BLaER1 (cell line): ENCODE measurements at regions not wholly inside any gene's neighbourhood (a gene's known extent, or its start where the extent isn't known, plus 50 kb on each side); places are given as distances from the start of the nearest gene placed in this dataset.

Experiments
- H3K27ac ChIP-seq: shearing (Covaris generic); formaldehyde crosslinking; 2 replicates; pipeline ENCODE4 v1.8.1; 2022
- H3K27me3 ChIP-seq: shearing (Covaris generic); formaldehyde crosslinking; 2 replicates; pipeline ENCODE4 v1.8.1; 2022
- H3K36me3 ChIP-seq: shearing (Covaris generic); formaldehyde crosslinking; 2 replicates; pipeline ENCODE4 v1.8.1; 2022
- H3K4me1 ChIP-seq: shearing (Covaris generic); formaldehyde crosslinking; 2 replicates; pipeline ENCODE4 v1.8.1; 2022
- H3K4me2 ChIP-seq: shearing (Covaris generic); formaldehyde crosslinking; 2 replicates; pipeline ENCODE4 v1.8.1; 2022
- H3K4me3 ChIP-seq: shearing (Covaris generic); formaldehyde crosslinking; 2 replicates; pipeline ENCODE4 v1.8.1; 2022
- H3K9ac ChIP-seq: shearing (Covaris generic); formaldehyde crosslinking; 2 replicates; pipeline ENCODE4 v1.8.1; 2022
- H3K9me3 ChIP-seq: shearing (Covaris generic); formaldehyde crosslinking; 2 replicates; pipeline ENCODE4 v1.8.1; 2022
- H4K20me1 ChIP-seq: shearing (Covaris generic); formaldehyde crosslinking; 2 replicates; pipeline ENCODE4 v1.8.1; 2022
- Cebpa-rat ChIP-seq: shearing (Covaris generic); IDR thresholded peaks from 2 replicates; pipeline ENCODE4 v1.8.1; 2022

GRCh38 chr1:194293851-194294405, 1107.5 kb upstream of the B3GALT2 start:
- Histone ChIP-seq H3K9me3 (no peaks in the 10 kb centered on the region), H3K36me3 (no peaks in the 10 kb centered on the region), H3K9ac (no peak overlapping the region), H3K27ac (no peak overlapping the region), H3K4me1 (peaks cover 7% of the 10 kb centered on the region), H3K27me3 (no peaks in the 10 kb centered on the region), H3K4me3 (no peak overlapping the region), H4K20me1 (no peaks in the 10 kb centered on the region), H3K4me2 (no peak overlapping the region)
- no peak for TF ChIP-seq Cebpa-rat

GRCh38 chr1:194292966-194293365, 1106.6 kb upstream of the B3GALT2 start:
- TF ChIP-seq Cebpa-rat, result no peak
- no peak overlapping the region for H3K4me3 ChIP-seq
- H3K4me2 ChIP-seq, result no peak overlapping the region
- no peaks in the 10 kb centered on the region for H3K36me3 ChIP-seq
- H3K9ac ChIP-seq, result no peak overlapping the region
- no peaks in the 10 kb centered on the region for H3K27me3 ChIP-seq
- no peaks in the 10 kb centered on the region for H4K20me1 ChIP-seq
- H3K27ac ChIP-seq, result no peak overlapping the region
- peaks cover 7% of the 10 kb centered on the region for H3K4me1 ChIP-seq
- H3K9me3 ChIP-seq, result no peaks in the 10 kb centered on the region

GRCh38 chr1:194289569-194290266, 1103.3 kb upstream of the B3GALT2 start:
- H3K36me3 ChIP-seq, result no peaks in the 10 kb centered on the region

GRCh38 chr1:194288238-194288637, 1101.8 kb upstream of the B3GALT2 start:
- Histone ChIP-seq H3K9ac (no peak overlapping the region), H3K27ac (no peak overlapping the region), H3K4me3 (no peak overlapping the region), H3K27me3 (no peaks in the 10 kb centered on the region), H3K36me3 (no peaks in the 10 kb centered on the region), H4K20me1 (no peaks in the 10 kb centered on the region), H3K4me2 (no peak overlapping the region), H3K9me3 (no peaks in the 10 kb centered on the region), H3K4me1 (peaks cover 7% of the 10 kb centered on the region)
- TF ChIP-seq Cebpa-rat, result no peak

More at GRCh38 chr1:194289569-194290266, 1103.3 kb upstream of the B3GALT2 start:
- H3K9me3 ChIP-seq, result no peaks in the 10 kb centered on the region
- no peaks in the 10 kb centered on the region for H4K20me1 ChIP-seq
- no peak overlapping the region for H3K4me3 ChIP-seq
- TF ChIP-seq Cebpa-rat, result no peak
- peak overlapping the region; percentile 35; the same call in 1 of the 2 replicates for H3K4me2 ChIP-seq
- peaks cover 7% of the 10 kb centered on the region for H3K4me1 ChIP-seq
- H3K27ac ChIP-seq, result no peak overlapping the region
- H3K9ac ChIP-seq, result no peak overlapping the region
- no peaks in the 10 kb centered on the region for H3K27me3 ChIP-seq

GRCh38 chr1:194281376-194281775, 1095.0 kb upstream of the B3GALT2 start:
- no peaks in the 10 kb centered on the region for H3K36me3 ChIP-seq
- no peaks in the 10 kb centered on the region for H4K20me1 ChIP-seq
- no peaks in the 10 kb centered on the region for H3K9me3 ChIP-seq
- H3K27me3 ChIP-seq, result no peaks in the 10 kb centered on the region
- no peak overlapping the region for H3K9ac ChIP-seq
- no peak overlapping the region for H3K4me3 ChIP-seq
- H3K4me1 ChIP-seq, result no peaks in the 10 kb centered on the region
- no peak for TF ChIP-seq Cebpa-rat
- no peak overlapping the region for H3K27ac ChIP-seq
- H3K4me2 ChIP-seq, result no peak overlapping the region

GRCh38 chr1:194280463-194280862, 1094.0 kb upstream of the B3GALT2 start:
- Histone ChIP-seq H3K4me1 (no peaks in the 10 kb centered on the region), H3K27ac (no peak overlapping the region), H3K36me3 (no peaks in the 10 kb centered on the region), H3K9ac (no peak overlapping the region), H3K4me2 (no peak overlapping the region), H3K4me3 (no peak overlapping the region), H4K20me1 (no peaks in the 10 kb centered on the region), H3K27me3 (no peaks in the 10 kb centered on the region), H3K9me3 (no peaks in the 10 kb centered on the region)
- no peak for TF ChIP-seq Cebpa-rat

- no peak overlapping the region for H3K9ac ChIP-seq
- H4K20me1 ChIP-seq, result no peaks in the 10 kb centered on the region
- no peak overlapping the region for H3K4me3 ChIP-seq
- H3K27ac ChIP-seq, result no peak overlapping the region
- TF ChIP-seq Cebpa-rat, result no peak
- no peaks in the 10 kb centered on the region for H3K9me3 ChIP-seq
- H3K4me2 ChIP-seq, result no peak overlapping the region
- no peaks in the 10 kb centered on the region for H3K36me3 ChIP-seq
- no peaks in the 10 kb centered on the region for H3K27me3 ChIP-seq
- H3K4me1 ChIP-seq, result no peaks in the 10 kb centered on the region
Observed at GRCh38 chr1:194279975-194280374, 1093.6 kb upstream of the B3GALT2 start.

GRCh38 chr1:194277927-194278326, 1091.5 kb upstream of the B3GALT2 start:
- no peak for TF ChIP-seq Cebpa-rat
- no peaks in the 10 kb centered on the region for H4K20me1 ChIP-seq
- no peak overlapping the region for H3K4me2 ChIP-seq
- H3K27me3 ChIP-seq, result no peaks in the 10 kb centered on the region
- no peak overlapping the region for H3K9ac ChIP-seq
- H3K9me3 ChIP-seq, result no peaks in the 10 kb centered on the region
- no peak overlapping the region for H3K4me3 ChIP-seq
- no peak overlapping the region for H3K27ac ChIP-seq
- no peaks in the 10 kb centered on the region for H3K4me1 ChIP-seq
- H3K36me3 ChIP-seq, result no peaks in the 10 kb centered on the region

- Histone ChIP-seq H3K36me3 (no peaks in the 10 kb centered on the region), H3K4me3 (no peak overlapping the region), H3K27me3 (no peaks in the 10 kb centered on the region), H3K4me1 (no peaks in the 10 kb centered on the region), H3K27ac (no peak overlapping the region), H3K4me2 (no peak overlapping the region), H4K20me1 (no peaks in the 10 kb centered on the region), H3K9ac (no peak overlapping the region), H3K9me3 (no peaks in the 10 kb centered on the region)
- TF ChIP-seq Cebpa-rat, result no peak
Observed at GRCh38 chr1:194273660-194274059, 1087.2 kb upstream of the B3GALT2 start.

GRCh38 chr1:194268839-194269238, 1082.4 kb upstream of the B3GALT2 start:
- Histone ChIP-seq H3K9me3 (peaks cover 5% of the 10 kb centered on the region), H3K4me2 (no peak overlapping the region), H3K4me1 (no peaks in the 10 kb centered on the region), H3K27me3 (no peaks in the 10 kb centered on the region), H3K36me3 (no peaks in the 10 kb centered on the region), H3K27ac (no peak overlapping the region), H3K4me3 (no peak overlapping the region), H4K20me1 (no peaks in the 10 kb centered on the region), H3K9ac (no peak overlapping the region)
- TF ChIP-seq Cebpa-rat, result no peak
